MM.1S (cell line): ENCODE measurements at regions not wholly inside any gene's neighbourhood (a gene's known extent, or its start where the extent isn't known, plus 50 kb on each side); places are given as distances from the start of the nearest gene placed in this dataset.

Source experiments
- CTCF ChIP-seq: fragments of 300-600 bp; sonication (generic); IDR thresholded peaks from 2 replicates; pipeline ENCODE4 v1.5.1; 2016; ENCODE audit warnings: antibody characterized with exemption, low read length, mixed read lengths
- EZH2phosphoT487 ChIP-seq: fragments of 300-600 bp; sonication (generic); IDR thresholded peaks from 2 replicates; pipeline ENCODE4 v1.6.1; 2018; ENCODE audit warnings: antibody characterized with exemption, low read length

- no peak for TF ChIP-seq CTCF
- no peak for TF ChIP-seq EZH2phosphoT487
Measured at GRCh38 chr3:26104851-26105251, 315.0 kb downstream of the OXSM start.
